SH-SY5Y (cell line): ENCODE measurements at regions not wholly inside any gene's neighbourhood (a gene's known extent, or its start where the extent isn't known, plus 50 kb on each side); places are given as distances from the start of the nearest gene placed in this dataset.

Source experiments
- GATA2 ChIP-seq: IDR thresholded peaks from 2 replicates; pipeline ENCODE4 v1.6.1; 2011; ENCODE audit warnings: mild to moderate bottlenecking, low read depth, low read length
- GATA3 ChIP-seq: IDR thresholded peaks from 2 replicates; pipeline ENCODE4 v1.6.1; 2011; ENCODE audit warnings: low read depth, mild to moderate bottlenecking, low read length, moderate library complexity

DNA sequence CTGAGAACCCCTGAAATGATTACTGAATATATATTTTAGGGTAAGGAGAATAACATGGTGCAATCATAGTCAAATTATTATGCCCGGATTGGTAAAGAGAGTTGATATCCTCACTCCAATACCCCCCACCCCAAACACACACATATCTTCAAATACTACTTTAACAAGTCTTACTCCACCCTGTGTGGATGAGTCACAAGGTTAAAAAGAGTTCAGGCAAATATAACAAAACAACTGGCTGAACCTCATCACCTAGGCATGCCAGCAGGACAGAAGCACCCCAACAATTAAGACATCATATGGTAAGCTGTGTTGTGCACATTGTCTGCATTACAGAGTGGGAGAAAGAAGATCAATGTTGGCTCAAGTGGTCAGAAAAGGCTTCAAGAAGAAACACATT lies 857.4 kb downstream of the TDRD15 start:
- TF ChIP-seq GATA3 (no peak), GATA2 (no peak)

DNA sequence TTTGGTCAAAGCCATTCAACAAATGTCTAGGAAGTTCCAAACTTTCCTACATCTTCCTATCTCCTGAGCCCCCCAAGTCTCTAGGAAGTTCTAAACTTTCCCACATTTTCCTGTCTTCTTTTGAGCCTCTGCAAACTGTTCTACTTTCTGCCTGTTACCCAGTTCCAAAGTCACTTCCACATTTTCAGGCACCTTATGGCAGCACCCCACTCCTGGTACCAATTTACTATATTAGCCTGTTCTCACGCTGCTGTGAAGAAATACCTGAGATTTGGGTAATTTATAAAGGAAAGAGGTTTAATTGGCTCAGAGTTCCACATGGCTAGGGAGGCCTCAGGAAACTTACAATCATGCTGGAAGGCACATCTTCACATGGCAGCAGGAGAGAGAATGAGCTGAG lies 869.2 kb downstream of the TDRD15 start:
- TF ChIP-seq GATA3: no peak
- no peak for TF ChIP-seq GATA2

GRCh38 chr2:21996339-21996738 lies 872.6 kb downstream of the TDRD15 start:
- TF ChIP-seq GATA2: no peak
- TF ChIP-seq GATA3: no peak

DNA sequence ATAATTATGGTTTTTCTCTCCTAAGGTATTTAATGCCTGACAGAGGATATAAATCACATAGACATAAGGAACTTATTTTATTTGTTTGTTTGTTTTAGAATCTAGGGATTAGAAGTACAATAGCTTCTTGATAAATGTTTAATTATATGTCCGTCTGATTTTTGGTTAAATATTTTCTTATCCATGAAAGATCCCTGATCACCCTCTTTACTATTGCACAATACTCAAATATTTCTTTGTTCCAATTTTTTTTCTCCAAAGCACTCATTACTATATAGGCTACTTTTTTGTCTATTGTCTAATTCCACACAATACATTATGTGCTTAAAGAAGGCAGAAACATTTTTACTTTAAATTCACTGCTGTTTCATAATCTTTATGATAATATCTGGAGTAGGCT lies 875.8 kb downstream of the TDRD15 start:
- TF ChIP-seq GATA2 (no peak), GATA3 (no peak)

DNA sequence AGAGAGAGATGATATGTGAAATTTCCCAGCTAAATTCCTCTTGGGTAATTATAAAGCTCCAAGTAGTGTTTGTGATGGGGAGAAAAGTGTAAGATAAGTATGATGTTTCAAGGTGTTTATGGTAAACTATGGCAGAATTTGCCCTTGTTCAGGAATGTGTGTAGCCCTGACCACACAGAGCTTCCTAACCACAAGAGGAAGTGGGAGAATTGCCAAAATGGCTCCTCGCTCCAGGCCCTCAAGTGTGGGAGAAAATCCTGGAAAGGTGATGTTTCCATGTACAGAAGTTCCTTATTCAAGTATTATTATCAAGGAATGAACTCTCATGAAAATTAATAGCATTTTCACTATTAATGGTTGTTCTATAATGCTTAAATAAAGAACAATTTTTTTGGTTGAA lies 878.3 kb downstream of the TDRD15 start:
- no peak for TF ChIP-seq GATA2
- no peak for TF ChIP-seq GATA3

DNA sequence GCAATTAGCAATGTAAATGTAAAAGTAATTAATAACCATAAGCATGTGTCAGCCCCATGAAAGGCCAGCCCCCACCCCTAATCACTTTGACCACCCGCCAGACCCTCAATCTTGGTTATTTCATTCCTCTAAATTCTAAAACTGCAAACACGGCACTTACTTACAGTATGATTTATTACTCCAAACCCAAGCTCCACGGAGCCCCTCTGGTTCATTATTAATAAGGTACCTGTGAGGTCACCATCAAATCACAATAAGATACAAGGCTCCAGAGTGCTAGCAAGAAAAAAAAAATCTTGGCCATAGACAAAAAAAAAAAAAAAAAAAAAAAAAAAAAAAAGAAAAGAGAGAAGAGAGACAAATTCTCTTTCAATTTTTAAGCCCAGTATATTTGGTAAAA lies 879.5 kb downstream of the TDRD15 start:
- TF ChIP-seq GATA3: no peak
- no peak for TF ChIP-seq GATA2

- TF ChIP-seq GATA2: no peak
- TF ChIP-seq GATA3: no peak
These were observed 887.3 kb downstream of the TDRD15 start for GRCh38 chr2:22011048-22011447.

DNA sequence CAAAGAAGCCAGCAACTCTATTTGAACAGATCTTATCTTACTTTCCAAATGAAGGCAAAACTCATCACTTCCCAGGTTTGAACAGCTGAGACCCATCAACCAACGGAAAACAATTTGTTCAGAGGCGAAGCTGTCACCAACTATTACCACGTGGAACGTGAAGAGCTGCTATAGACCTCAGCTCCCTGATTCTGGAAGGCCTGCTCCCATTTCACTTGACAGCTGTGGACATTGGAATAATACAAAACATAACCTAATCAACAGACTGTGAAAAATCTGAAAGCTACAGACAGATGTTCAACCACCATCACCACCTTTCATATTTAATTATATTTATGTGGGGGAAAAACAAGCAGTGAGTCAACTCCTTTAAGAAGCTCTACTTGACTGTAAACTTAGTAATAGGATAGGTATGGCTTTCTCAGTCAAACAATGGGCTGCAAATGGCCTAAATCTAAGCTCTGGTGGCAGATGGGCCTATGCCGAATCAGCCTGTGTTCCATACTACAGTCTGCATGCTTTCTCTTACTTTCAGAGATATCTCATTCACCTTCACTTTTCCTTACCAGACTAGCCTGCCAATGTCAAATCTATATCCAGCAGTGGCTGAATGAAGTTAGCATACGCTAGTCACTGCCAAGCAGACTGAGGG lies 896.4 kb downstream of the TDRD15 start:
- TF ChIP-seq GATA3: no peak
- no peak for TF ChIP-seq GATA2

DNA sequence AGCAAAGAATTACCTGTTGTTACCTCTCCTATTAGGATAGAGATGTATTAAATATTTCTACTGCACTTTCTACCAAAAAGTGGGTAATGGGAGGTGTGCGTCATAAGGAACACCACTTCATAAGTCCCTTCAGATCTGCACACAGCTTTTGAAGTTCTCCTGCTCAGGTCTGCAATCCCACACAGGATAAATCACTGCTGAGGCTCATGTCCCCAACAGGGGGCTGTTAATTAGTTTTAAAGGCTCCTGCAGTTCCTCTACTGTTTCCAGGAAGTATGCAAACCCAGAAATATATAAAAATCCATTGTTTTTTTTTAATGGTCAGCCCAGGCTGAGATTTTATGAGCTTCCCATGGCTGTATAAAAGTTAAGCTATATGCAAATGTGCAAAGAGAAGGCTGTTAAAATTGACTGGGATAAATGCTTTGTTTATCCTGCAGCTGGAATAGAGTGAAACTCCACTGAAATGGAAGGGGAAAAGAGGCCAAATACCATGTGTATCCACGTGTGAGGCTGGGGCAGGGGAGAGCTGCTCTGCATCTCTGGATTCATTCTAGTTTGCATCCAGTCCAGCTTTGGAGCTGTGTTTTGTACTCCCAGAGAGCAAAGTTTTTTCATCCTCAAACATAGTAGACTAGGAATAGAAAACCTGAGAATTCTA lies 903.7 kb downstream of the TDRD15 start:
- TF ChIP-seq GATA2 (no peak), GATA3 (no peak)

GRCh38 chr2:22035361-22035830 lies 911.6 kb downstream of the TDRD15 start:
- TF ChIP-seq GATA3 (no peak), GATA2 (no peak)

- TF ChIP-seq GATA2 (no peak), GATA3 (no peak)
These were observed 913.5 kb downstream of the TDRD15 start for GRCh38 chr2:22037274-22037673.

DNA sequence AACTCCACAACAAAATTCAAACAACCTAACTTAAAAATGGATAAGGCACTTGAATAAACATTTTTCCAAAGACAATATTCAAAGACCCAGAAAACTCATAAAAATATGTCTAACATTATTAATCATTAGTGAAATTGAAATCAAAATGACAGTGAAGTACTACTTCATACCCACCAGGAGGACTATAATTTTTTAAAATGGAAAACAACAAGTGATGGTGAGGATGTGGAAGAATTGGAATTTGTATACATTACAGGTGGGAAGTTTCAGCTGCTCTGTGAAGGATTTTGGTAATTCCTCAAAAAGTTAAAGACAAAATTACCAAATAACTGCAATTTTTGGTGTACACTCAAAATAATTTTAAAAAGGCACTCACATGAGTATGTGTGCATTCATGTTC lies 920.0 kb downstream of the TDRD15 start:
- TF ChIP-seq GATA3: no peak
- no peak for TF ChIP-seq GATA2

DNA sequence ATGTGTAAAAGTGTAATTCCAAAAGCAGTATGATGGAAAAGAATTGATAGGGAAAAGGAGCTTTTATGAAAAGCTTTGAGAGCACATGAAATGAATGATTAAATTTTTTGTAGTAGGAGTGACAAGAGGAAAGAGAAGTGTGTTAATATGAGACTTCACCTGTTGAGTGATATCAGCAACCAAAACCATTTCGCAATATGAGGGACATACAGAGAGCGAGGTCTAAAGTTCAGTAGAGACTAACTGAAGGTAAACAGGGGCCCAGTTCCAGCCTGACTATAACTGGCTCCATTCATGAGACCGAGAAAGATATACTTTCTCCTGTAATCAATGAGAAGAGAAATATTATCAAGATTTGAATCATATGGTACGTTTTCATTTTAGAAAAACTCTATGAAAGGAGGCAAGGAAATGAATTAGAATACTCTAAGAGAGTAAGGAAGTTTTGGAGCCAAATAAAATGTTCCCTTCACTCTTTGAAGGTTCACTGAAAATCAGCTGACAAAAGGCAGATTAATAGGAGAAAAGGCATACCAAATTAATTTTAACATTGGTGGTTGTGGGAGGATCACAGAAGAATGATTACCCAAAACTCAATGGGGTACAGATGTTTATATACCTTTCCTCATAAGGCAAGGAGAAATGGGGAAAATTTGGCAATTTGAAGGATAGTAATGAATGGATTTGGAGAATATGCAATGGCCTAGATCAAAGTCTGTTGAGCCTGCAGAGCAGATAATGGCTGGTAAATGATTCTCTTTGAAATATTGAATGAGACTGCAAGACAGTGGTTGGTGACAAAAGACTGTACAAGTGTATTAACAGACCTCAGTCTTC lies 932.2 kb downstream of the TDRD15 start:
- TF ChIP-seq GATA3: no peak
- TF ChIP-seq GATA2: no peak

GRCh38 chr2:22056621-22057132 lies 932.9 kb downstream of the TDRD15 start:
- TF ChIP-seq GATA2: no peak
- TF ChIP-seq GATA3: no peak

DNA sequence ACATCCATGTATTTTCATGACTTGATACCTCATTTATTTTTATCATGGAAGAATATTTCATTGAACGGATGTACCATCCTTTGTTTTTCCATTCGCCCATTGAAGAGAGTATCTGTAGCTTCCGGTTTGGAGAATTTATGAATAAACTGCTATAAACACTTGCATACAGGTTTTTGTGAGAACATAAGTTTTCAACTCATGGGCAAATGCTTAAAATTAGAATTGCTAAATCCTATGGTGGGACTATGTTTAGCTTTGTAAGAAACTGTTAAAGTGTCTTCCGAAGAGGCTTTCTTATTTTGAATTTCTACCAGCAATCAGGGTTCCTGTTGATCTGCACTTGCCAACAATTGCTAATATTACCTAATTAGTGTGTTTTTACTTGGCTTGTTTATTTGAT lies 938.9 kb downstream of the TDRD15 start:
- TF ChIP-seq GATA3 (no peak), GATA2 (no peak)
